Stimulated activated CD4-positive, alpha-beta T cell treated with anti-CD3 and anti-CD28 coated beads, Interleukin-12 subunit alpha, Interleukin-12 subunit beta, amount 100 ng/mL, for 4 hours (primary cell): ENCODE measurements at regions not wholly inside any gene's neighbourhood (a gene's known extent, or its start where the extent isn't known, plus 50 kb on each side); places are given as distances from the start of the nearest gene placed in this dataset.

Source experiments
- DNase-seq: peaks from one replicate; pipeline ENCODE4 v3.0.0-alpha.2; 2020

- DNase-seq: no peak
These were observed 186.3 kb downstream of the EN1 start for GRCh38 chr2:118661179-118661578.

GRCh38 chr2:118658596-118659198 is 188.8 kb downstream of the EN1 start:
- DNase-seq: no peak

- DNase-seq: no peak
These were observed 190.0 kb downstream of the EN1 start for GRCh38 chr2:118657466-118657865.

- no peak for DNase-seq
These were observed 192.5 kb downstream of the EN1 start for GRCh38 chr2:118654945-118655344.

GRCh38 chr2:118650327-118650726 is 197.1 kb downstream of the EN1 start:
- no peak for DNase-seq

- no peak for DNase-seq
These were observed 201.6 kb downstream of the EN1 start for GRCh38 chr2:118645876-118646275.

GRCh38 chr2:118644190-118644589 is 203.3 kb downstream of the EN1 start:
- no peak for DNase-seq

GRCh38 chr2:118643294-118643693 is 204.2 kb downstream of the EN1 start:
- no peak for DNase-seq

- DNase-seq: no peak
These were observed 204.9 kb downstream of the EN1 start for GRCh38 chr2:118642501-118642900.

GRCh38 chr2:118641711-118642110 is 205.7 kb downstream of the EN1 start:
- DNase-seq: no peak

GRCh38 chr2:118639371-118639770 is 208.1 kb downstream of the EN1 start:
- DNase-seq: no peak

- no peak for DNase-seq
These were observed 209.0 kb downstream of the EN1 start for GRCh38 chr2:118638453-118638852.

- no peak for DNase-seq
These were observed 211.6 kb downstream of the EN1 start for GRCh38 chr2:118635891-118636290.

GRCh38 chr2:118634876-118635275 is 212.6 kb downstream of the EN1 start:
- DNase-seq: no peak

- DNase-seq: no peak
These were observed 214.0 kb downstream of the EN1 start for GRCh38 chr2:118633371-118634018.

GRCh38 chr2:118632921-118633320 is 214.5 kb downstream of the EN1 start:
- DNase-seq: no peak

GRCh38 chr2:118627156-118627555 is 220.3 kb downstream of the EN1 start:
- no peak for DNase-seq

- DNase-seq: no peak
These were observed 224.5 kb downstream of the EN1 start for GRCh38 chr2:118622913-118623312.

GRCh38 chr2:118622108-118622507 is 225.3 kb downstream of the EN1 start:
- no peak for DNase-seq

- DNase-seq: no peak
These were observed 229.2 kb downstream of the EN1 start for GRCh38 chr2:118618279-118618678.

- no peak for DNase-seq
These were observed 231.0 kb downstream of the EN1 start for GRCh38 chr2:118616432-118616831.

GRCh38 chr2:118614841-118615271 is 232.6 kb downstream of the EN1 start:
- no peak for DNase-seq

GRCh38 chr2:118613737-118614136 is 233.7 kb downstream of the EN1 start:
- DNase-seq: no peak

GRCh38 chr2:118611691-118612090 is 235.8 kb downstream of the EN1 start:
- DNase-seq: no peak

GRCh38 chr2:118609138-118609537 is 238.3 kb downstream of the EN1 start:
- no peak for DNase-seq
